Upper lobe of right lung (tissue), 1 donor: ENCODE measurements at regions not wholly inside any gene's neighbourhood (a gene's known extent, or its start where the extent isn't known, plus 50 kb on each side); places are given as distances from the start of the nearest gene placed in this dataset.

Source experiments
- ATAC-seq: fragments of 200-7000 bp; cut with Tn5 transposase; one replicate; pipeline ENCODE4 v1.9.1; 2020; ENCODE audit warnings: mild to moderate bottlenecking, moderate library complexity
- DNase-seq: peaks from one replicate; pipeline ENCODE4 v3.0.0-alpha.2; 2020
- H3K27ac ChIP-seq: fragments of 200-600 bp; one replicate; pipeline ENCODE4 v1.8.0; 2022
- H3K27me3 ChIP-seq: fragments of 200-600 bp; one replicate; pipeline ENCODE4 v1.8.0; 2022; ENCODE audit warnings: mild to moderate bottlenecking
- H3K36me3 ChIP-seq: fragments of 200-600 bp; one replicate; pipeline ENCODE4 v1.8.0; 2022
- H3K4me1 ChIP-seq: fragments of 200-600 bp; one replicate; pipeline ENCODE4 v1.8.0; 2022
- H3K4me3 ChIP-seq: fragments of 200-600 bp; one replicate; pipeline ENCODE4 v1.8.0; 2022; ENCODE audit warnings: mild to moderate bottlenecking
- H3K9me3 ChIP-seq: fragments of 200-600 bp; one replicate; pipeline ENCODE4 v1.8.0; 2022
- CTCF ChIP-seq: fragments of 200-600 bp; IDR thresholded peaks from one replicate; pipeline ENCODE4 v1.8.0; 2022; ENCODE audit warnings: antibody characterized with exemption
- intact Hi-C: fragments of 100-400 bp; cut with DNase I; formaldehyde crosslinking; loops from one replicate; pipeline ENCODE4 v1.11.0; 2022
- donor health status: DM: no; HTN: yes; CAD: no; lungs with severe emphysema.

- peak overlapping the region; percentile 17 for H3K27ac ChIP-seq
- intact Hi-C loops: no loop called here
- no peak overlapping the region for H3K4me3 ChIP-seq
These were observed 238.3 kb downstream of the SEC14L1 start for GRCh38 chr17:77379065-77379428.

GRCh38 chr17:77379832-77380231, 239.1 kb downstream of the SEC14L1 start:
- TF ChIP-seq CTCF: no peak
- intact Hi-C loops: no loop called here
- ATAC-seq (no peak), DNase-seq (no peak)
- no peaks in the 10 kb centered on the region for H3K36me3 ChIP-seq
- no peaks in the 10 kb centered on the region for H3K27me3 ChIP-seq
- peaks cover 92% of the 10 kb centered on the region for H3K4me1 ChIP-seq
- H3K9me3 ChIP-seq: no peaks in the 10 kb centered on the region
- no peak overlapping the region for H3K4me3 ChIP-seq
- peak overlapping the region; percentile 17 for H3K27ac ChIP-seq

More at GRCh38 chr17:77379065-77379428, 238.3 kb downstream of the SEC14L1 start:
- Histone ChIP-seq H3K4me1 (peaks cover 94% of the 10 kb centered on the region), H3K36me3 (no peaks in the 10 kb centered on the region), H3K27me3 (no peaks in the 10 kb centered on the region), H3K9me3 (no peaks in the 10 kb centered on the region)
- DNase-seq (no peak), ATAC-seq (no peak)
- no peak for TF ChIP-seq CTCF

- TF ChIP-seq CTCF: no peak
- ATAC-seq (no peak), DNase-seq (no peak)
- Histone ChIP-seq H3K4me3 (no peak overlapping the region), H3K27ac (no peak overlapping the region), H3K9me3 (no peaks in the 10 kb centered on the region), H3K27me3 (no peaks in the 10 kb centered on the region), H3K4me1 (peaks cover 92% of the 10 kb centered on the region), H3K36me3 (no peaks in the 10 kb centered on the region)
- intact Hi-C loops: no loop called here
These were observed 239.8 kb downstream of the SEC14L1 start for GRCh38 chr17:77380395-77381184.

- Histone ChIP-seq H3K27me3 (no peaks in the 10 kb centered on the region), H3K27ac (no peak overlapping the region), H3K4me1 (peaks cover 92% of the 10 kb centered on the region), H3K36me3 (no peaks in the 10 kb centered on the region), H3K9me3 (no peaks in the 10 kb centered on the region), H3K4me3 (no peak overlapping the region)
- DNase-seq (no peak), ATAC-seq (no peak)
- intact Hi-C loops: no loop called here
- no peak for TF ChIP-seq CTCF
These were observed 240.5 kb downstream of the SEC14L1 start for GRCh38 chr17:77381185-77381700.

- H3K9me3 ChIP-seq: no peaks in the 10 kb centered on the region
- no peak for TF ChIP-seq CTCF
- DNase-seq: no peak
- intact Hi-C loops: no loop called here
- no peaks in the 10 kb centered on the region for H3K27me3 ChIP-seq
- no peak overlapping the region for H3K27ac ChIP-seq
- H3K36me3 ChIP-seq: no peaks in the 10 kb centered on the region
- H3K4me1 ChIP-seq: peaks cover 92% of the 10 kb centered on the region
- ATAC-seq: no peak
- no peak overlapping the region for H3K4me3 ChIP-seq
These were observed 241.0 kb downstream of the SEC14L1 start for GRCh38 chr17:77381731-77382130.
